GM21528 (cell line): ENCODE measurements at regions not wholly inside any gene's neighbourhood (a gene's known extent, or its start where the extent isn't known, plus 50 kb on each side); places are given as distances from the start of the nearest gene placed in this dataset.

Experiments
- ATAC-seq: cut with Tn5 transposase; IDR thresholded peaks from one replicate; pipeline ENCODE4 v1.9.1; 2021; ENCODE audit warnings: mild to moderate bottlenecking, moderate library complexity; ENCODE audit not compliant: unreplicated experiment, low FRiP score

DNA sequence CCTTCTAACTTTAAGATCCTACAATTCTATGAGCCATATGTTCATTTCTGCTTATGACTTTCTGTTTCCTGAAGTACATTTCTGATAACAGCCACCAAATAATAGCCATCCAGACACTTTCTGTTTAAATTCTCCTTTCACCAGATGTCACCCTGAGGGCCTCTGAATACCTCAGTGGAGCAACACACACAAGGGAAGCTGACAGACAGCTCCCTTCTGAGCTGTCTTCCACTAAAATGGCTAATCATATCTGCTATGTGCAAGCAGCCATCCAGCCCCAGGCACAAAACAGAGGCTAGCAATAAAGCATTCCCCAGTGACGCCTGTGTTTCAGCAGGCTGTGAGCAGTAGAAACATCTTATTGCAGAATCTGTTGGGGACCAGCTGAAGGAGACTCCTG is 666.6 kb upstream of the UBE2E2 start:
- no peak for ATAC-seq

DNA sequence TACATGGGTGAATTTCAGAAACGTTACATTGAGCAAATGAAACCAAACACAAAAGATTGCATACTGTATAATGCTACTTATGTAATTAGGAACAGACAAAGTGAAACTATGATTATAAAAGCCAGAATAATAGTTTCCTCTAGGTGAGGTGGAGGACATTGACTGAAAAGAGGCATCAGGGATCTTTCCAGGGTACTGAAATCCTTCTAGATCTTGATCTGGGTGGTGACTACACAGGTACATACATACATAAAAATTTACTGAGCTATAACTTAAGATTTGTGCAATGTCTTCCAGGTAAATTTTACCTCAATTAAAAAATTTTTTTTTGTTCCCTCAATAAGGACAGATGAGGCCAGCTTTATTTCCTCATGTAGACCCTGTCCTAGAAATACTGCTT is 665.6 kb upstream of the UBE2E2 start:
- ATAC-seq = no peak

GRCh38 chr3:22542311-22542710 is 660.8 kb upstream of the UBE2E2 start:
- ATAC-seq = no peak

GRCh38 chr3:22555753-22556435 is 647.2 kb upstream of the UBE2E2 start:
- ATAC-seq = no peak

GRCh38 chr3:22565393-22565792 is 637.7 kb upstream of the UBE2E2 start:
- peak; percentile 54 for ATAC-seq

- ATAC-seq = no peak
These were observed 634.8 kb upstream of the UBE2E2 start for GRCh38 chr3:22568285-22568684.

DNA sequence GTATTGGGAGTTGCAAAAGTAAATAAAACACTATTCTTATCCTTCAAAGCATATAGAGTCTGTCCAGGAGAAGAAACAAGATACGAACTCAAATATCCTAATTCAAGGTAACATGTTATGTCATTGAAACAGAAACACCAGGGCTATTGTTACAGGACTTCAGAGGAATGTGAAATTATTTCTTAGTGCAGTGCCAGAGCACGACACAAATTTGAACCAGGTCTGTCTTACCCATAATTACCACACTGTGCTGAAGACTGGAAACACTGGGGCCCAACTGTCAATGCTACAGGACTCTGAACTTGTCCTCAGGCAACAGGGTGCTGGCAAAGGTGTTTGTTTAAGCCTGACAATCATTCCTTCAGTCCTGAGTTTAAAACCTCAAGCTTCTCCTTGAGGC is 633.6 kb upstream of the UBE2E2 start:
- no peak for ATAC-seq

- ATAC-seq = no peak
These were observed 622.1 kb upstream of the UBE2E2 start for GRCh38 chr3:22581007-22581406.

DNA sequence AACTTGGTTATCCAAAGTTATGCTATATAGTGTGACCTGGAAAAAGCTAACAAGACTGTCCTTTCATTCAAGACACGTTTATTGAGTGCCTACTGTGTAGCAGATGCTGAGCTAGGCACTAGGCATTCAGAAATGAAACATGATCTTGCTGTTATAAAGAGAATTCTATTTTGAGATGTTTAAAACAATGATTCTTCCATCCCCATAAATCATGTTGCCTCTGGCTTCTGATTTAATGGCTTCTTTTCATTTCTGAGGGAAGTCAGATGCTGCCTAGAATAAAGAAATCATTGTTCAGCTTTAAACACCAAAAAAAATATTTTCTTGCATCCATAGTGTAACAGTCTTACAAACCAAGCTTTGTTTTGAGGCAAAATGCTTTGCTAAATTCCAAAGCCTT is 620.9 kb upstream of the UBE2E2 start:
- no peak for ATAC-seq

DNA sequence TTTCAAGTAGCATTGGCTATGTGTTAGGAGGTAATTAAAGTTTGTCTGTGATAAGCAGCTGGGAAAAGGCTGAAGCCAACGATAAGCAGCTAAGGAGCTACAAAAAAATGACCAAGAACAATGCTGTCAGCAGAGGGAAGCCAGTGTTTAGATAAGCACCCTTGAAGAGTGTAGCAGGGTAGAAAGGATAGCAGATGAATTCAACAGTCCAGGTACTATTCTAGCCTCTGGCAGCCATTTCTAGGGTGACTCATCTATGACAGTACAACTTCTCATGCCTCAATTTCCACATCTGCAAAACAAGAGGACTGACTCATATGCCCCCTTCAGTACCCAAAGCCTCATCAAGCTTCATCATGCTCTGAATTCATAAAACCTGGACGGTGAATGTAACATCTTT is 617.6 kb upstream of the UBE2E2 start:
- ATAC-seq = no peak

- ATAC-seq = no peak
These were observed 617.2 kb upstream of the UBE2E2 start for GRCh38 chr3:22585911-22586310.

- ATAC-seq = no peak
These were observed 615.7 kb upstream of the UBE2E2 start for GRCh38 chr3:22587446-22587845.

GRCh38 chr3:22593638-22594037 is 609.5 kb upstream of the UBE2E2 start:
- no peak for ATAC-seq

DNA sequence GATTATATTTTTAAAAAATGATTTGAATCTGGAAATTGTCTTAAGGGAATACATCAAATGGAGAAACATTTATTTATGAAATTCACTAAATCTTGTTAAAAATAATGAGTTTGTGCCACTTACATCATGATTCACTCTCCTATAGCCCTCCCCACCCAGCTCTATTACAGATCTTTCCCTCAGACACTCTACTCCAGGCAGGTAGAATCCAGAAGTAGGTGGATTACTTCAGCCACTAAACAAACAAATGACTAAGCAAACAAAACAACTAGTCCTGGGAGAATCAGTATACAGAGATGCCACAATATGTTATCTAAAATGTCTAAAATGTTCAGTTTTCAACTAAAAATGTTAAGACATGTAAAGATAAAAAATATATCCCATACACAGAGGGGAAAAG is 608.1 kb upstream of the UBE2E2 start:
- ATAC-seq = no peak

DNA sequence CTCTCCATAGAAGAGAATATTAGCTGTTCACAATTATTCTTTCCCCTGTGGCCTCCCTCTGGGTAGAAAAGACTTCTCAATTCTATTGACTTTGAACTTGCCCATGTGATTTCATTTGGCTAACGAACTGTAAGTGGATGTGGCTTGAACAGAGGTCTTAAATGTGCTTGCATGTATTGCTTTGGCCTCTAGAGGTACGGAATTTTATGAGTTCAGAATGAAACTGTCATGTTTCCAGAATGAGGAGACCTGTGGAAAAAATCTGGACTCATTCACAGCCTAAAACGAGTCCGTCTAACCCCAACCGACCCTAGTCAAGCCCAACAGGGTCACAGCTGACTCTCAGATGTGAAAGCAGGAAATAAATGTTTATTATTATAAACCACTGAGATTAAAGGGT is 596.7 kb upstream of the UBE2E2 start:
- no peak for ATAC-seq

DNA sequence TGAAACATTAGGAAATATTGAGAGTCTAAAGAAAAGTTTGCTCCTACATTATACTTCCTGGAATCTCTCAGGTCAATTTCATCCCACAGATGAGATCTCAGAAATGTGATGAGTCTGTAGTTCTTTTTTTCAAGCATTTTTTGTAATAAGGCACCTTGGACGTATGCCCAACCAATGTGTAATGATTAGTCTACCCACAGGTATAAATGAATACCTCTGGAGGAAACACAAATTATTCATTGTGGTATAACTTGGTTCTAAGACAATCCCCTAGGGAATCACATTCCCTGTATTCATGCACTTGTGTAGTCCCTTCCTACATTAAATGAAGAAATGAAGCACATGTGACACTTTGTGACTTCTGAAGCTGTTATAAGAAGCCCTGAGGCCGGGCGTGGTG is 596.2 kb upstream of the UBE2E2 start:
- no peak for ATAC-seq

DNA sequence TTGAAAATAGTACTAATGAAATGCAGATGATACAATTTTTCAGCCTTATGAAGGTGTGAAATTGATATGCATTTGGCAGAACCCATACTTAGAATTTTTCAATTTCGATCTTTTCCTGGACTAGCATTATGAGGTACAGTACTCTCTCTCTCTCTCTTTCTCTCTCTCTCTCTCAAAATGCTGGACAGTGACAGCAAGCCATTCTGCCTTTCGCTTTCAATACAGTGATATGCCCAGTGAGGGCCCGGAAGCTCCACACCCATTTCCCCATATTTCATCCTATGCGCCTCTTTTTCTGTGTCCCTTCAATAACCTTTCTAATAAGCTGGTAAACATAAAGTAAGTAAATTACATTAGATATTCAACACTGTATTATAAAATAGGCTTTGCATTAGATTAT is 595.0 kb upstream of the UBE2E2 start:
- ATAC-seq = no peak

GRCh38 chr3:22608721-22609120 is 594.4 kb upstream of the UBE2E2 start:
- no peak for ATAC-seq

DNA sequence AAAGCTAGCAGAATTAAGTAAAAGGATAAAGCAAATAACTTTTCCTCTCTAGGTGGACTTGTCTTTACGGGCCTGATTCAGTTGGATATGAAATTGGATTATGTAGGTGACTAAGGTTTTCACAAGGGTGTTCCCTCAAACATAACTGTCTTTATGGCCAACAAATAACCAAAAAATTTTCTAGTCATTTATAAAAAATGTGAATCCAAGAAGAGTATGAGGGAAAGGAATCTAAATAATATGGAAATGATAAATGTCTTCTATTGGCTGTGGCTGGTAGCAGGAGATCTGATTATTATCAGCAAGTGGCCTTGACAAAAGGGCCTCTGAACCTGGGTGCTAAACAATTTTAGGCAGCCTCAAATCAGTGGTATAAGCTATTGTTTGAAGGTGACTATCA is 594.0 kb upstream of the UBE2E2 start:
- ATAC-seq = no peak

- no peak for ATAC-seq
These were observed 590.2 kb upstream of the UBE2E2 start for GRCh38 chr3:22612927-22613326.

- no peak for ATAC-seq
These were observed 587.3 kb upstream of the UBE2E2 start for GRCh38 chr3:22615790-22616189.

GRCh38 chr3:22617372-22617771 is 585.8 kb upstream of the UBE2E2 start:
- ATAC-seq = no peak

DNA sequence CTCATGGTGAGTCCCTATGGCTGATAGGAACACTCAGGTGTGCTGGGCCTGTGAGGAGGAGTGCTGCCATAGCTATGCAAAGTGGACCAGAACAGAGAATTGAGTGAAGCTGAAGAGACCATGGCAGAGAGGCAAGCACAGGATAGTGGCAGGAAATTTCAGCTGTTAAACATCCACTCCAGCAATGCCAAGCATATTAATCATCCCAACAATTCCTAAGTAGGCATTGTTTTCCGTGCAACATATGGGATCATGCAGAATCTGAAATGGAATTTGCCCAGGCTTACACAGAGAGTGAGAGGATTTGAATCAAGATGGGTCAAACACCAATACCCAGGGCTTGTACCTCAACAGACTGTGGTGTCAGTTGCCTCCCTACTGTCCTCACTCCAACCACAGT is 582.6 kb upstream of the UBE2E2 start:
- no peak for ATAC-seq
